ENCODE measurements at regions not wholly inside any gene's neighbourhood (a gene's known extent, or its start where the extent isn't known, plus 50 kb on each side); places are given as distances from the start of the nearest gene placed in this dataset.
"Not testable (repeated sequence)": the region's sequence is repeated elsewhere in the genome, so short reads cannot be mapped to it uniquely, and the experiment has no call there.

- no peak for DNase-seq
These were observed 120.5 kb downstream of the C16orf95 start for GRCh38 chr16:87196661-87197060.

GRCh38 chr16:87198328-87198832 is 118.8 kb downstream of the C16orf95 start:
- DNase-seq: no peak

- no peak for DNase-seq
These were observed 118.3 kb downstream of the C16orf95 start for GRCh38 chr16:87198881-87199280.

- no peak for DNase-seq
These were observed 117.8 kb downstream of the C16orf95 start for GRCh38 chr16:87199379-87199778.

GRCh38 chr16:87199901-87200300 is 117.3 kb downstream of the C16orf95 start:
- no peak for DNase-seq

- DNase-seq: no peak
These were observed 116.6 kb downstream of the C16orf95 start for GRCh38 chr16:87200637-87201036.

DNA sequence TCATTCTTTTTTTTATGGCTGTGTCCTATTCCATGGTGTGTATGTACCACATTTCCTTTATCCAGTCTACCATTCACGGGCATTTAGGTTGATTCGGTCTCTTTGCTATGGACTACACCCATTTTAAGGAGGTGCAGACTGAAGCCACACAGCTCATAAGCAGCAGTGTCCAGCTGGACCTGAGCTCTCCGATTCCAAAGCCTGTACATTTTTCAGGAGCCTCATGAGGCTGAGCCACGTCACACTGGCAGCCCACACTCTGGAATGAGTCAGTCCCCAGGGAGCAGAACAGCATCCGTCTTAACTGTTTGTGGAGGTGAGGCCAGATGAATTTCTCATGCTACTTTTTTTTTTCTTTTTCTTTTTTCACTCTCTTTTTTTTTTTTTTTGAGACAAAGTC is 116.1 kb downstream of the C16orf95 start:
- DNase-seq: no peak

DNA sequence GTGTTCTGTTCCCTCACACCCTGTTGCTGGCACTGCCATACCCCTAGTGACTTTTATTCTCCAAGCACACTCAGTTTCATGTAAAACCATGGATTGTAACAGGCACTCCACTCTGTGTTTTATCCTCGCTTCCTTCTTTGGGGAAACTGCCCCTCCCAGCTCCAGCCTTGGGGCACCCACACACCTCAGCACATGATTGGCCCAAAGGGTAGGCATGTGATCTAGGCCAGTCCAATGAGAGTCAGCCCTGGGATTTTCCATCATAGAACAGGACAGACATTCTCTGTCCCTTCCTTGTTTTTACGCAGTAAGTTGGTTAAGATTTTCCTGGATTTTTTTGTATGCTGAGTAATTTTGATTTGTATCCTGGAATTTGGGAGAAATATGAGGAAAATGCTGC is 115.4 kb downstream of the C16orf95 start:
- peak in 1 of 2 donors; percentile 0 for DNase-seq

DNA sequence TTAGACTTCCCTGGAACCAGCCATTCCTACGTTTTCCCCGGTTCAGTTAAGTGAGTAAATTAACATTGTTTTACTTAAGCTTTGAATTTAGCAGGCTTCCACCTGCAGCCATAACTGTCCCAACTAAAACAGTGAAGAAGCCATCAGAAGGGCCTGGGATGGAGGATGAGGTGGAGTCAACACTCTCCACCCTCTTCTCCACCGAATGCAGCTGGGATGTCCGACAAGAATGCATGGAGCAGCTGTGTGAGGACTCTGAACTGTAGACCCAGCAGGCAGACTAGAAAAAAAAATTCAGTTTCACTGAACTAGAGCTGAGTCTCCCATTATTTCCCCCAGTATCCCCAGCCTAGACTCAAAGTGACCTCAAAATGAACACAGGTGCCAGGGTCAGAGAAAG is 114.8 kb downstream of the C16orf95 start:
- DNase-seq: no peak

DNA sequence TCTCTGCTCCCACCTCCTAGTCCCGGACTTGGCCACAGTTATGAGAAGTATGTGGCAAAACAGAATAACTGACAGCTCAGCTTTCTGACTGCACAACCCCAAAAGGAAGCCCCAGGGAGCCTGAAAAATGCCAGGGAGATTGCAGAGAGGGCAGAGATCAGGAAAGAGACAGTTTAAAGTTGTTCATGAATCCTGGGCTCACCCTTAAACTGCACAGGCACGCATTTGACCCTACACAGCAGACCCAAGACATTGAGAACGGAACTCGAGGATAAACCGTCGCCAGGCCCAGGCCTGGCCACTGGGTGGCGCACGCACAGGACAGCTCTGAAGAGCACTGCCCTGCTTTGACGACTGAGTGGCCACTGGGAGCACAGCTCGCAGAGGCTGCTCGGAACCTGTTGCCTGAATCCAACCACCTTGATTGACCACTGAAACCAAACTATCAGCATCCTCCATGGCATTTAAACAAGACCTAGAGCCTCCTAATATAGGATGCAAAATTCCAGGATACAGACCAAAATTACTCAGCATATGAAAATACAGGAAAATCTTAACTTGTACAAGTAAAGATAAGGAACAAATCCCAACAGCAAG is 114.0 kb downstream of the C16orf95 start:
- peak; percentile 32 to 73 for DNase-seq

DNA sequence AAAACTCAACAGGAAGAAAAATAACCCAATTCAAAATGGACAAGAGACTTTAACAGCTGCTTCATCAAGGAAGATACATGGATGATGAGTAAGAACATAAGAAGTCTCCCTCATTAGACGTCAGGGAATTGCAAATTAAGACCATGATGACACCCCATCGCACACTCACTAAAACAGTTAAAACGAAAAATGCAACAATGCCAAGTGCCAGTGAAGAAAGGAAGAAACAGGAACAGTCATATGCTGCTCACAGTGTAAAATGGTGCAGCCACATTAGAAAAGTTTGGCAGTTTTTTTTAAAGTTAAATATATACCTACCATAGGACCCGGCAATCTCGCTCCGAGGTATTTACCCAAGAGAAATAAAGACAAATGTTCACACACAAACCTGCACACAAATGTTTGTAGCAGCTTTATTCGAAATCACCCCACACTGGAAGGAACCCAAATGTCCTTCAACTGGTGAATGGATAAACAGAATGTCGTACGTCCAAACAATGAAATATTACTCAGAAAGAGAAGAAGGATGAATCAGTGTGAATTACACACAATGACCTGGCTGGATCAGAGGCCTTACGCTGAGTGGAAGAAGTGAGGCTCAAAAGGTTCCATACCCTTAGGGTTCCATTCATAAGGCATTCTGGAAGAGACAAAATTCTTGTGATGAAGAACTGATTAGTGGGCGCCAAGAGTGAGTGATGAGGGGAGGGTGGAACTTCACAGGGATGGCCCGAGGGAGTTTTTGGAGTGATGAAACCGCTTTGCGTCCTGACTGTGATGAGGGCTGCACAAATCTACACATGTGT is 110.3 kb downstream of the C16orf95 start:
- no peak for DNase-seq

GRCh38 chr16:87207509-87207908 is 109.7 kb downstream of the C16orf95 start:
- no peak for DNase-seq

- DNase-seq: no peak
These were observed 109.2 kb downstream of the C16orf95 start for GRCh38 chr16:87207965-87208364.

- not testable (repeated sequence) for DNase-seq
These were observed 108.2 kb downstream of the C16orf95 start for GRCh38 chr16:87208968-87209367.

GRCh38 chr16:87209808-87210512 is 107.2 kb downstream of the C16orf95 start:
- DNase-seq: no peak

- DNase-seq: no peak
These were observed 106.3 kb downstream of the C16orf95 start for GRCh38 chr16:87210894-87211293.

DNA sequence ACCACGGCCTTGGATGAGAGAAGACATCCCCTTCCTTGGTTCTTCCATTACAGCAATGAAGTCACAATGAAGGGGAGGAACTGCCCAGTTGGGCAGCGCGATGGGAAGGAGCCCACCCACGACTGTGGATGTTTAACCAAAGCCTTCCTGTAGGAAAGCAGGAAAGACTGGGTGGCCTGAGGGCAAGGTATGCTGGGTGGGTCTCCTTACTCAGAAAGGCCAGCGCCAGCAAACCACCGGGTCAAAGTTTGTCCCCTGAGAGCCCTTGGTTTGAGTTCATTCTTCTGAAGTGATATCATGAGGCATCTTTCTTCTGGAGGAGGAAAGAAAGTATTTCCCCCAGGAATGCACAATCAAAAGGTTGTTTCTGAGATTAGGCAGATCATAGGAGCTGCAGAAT is 105.2 kb downstream of the C16orf95 start:
- no peak for DNase-seq

DNA sequence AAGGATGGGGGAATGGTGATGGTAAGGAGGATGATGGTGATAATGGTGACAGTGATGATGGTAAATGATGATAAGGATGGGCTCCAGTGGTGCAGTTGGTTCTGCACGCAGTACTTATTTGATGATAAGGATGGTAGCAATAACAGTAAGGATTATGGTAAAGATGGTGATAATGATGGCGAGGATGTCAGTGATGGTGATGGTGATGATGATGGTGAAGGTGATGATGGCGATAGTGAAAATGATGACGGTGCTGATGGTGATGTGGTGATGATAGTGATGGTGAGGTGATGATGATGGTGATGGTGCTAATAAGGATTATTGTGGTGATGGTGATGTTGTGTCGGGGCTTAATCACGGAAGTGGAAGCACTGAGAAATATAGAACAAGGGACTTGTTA is 103.7 kb downstream of the C16orf95 start:
- no peak for DNase-seq

GRCh38 chr16:87216148-87216840 is 100.9 kb downstream of the C16orf95 start:
- DNase-seq: no peak

- no peak for DNase-seq
These were observed 100.3 kb downstream of the C16orf95 start for GRCh38 chr16:87216841-87217275.

DNA sequence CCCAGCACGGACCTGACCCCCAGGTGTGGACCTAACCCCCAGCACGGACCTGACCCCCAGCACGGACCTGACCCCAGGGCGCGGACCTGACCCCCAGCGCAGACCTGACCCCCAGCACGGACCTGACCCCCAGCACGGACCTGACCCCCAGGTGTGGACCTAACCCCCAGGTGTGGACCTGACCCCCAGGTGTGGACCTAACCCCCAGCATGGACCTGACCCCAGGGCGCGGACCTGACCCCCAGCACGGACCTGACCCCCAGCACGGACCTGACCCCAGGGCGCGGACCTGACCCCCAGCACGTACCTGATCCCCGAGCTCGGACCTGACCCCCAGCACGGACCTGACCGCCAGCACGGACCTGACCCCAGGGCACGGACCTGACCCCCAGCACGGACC is 99.4 kb downstream of the C16orf95 start:
- DNase-seq: not testable (repeated sequence)

DNA sequence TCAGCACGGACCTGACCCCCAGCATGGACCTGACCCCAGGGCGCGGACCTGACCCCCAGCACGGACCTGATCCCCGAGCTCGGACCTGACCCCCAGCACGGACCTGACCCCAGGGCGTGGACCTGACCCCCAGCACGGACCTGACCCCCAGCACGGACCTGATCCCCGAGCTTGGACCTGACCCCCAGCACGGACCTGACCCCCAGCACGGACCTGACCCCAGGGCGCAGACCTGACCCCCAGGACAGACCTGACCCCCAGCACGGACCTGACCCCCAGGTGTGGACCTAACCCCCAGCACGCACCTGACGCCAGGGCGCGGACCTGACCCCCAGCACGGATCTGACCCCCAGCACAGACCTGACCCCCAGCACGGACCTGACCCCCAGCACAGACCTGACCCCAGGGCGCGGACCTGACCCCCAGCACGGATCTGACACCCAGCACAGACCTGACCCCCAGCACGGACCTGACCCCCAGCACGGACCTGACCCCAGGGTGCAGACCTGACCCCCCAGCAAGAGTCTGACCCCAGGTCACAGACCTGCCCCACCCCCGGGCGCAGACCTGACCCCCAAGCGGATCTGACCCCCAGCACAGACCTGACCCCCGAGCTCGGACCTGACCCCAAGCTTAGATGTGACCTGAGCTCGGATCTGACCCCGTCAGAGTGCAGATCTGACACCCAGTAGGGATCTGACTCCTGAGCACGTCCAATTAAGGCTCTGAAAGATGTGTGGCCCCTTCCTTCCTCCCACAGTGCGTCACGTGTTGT is 98.7 kb downstream of the C16orf95 start:
- DNase-seq: no peak
